Trophoblast cell (in vitro differentiated cells and primary cell): ENCODE measurements at regions not wholly inside any gene's neighbourhood (a gene's known extent, or its start where the extent isn't known, plus 50 kb on each side); places are given as distances from the start of the nearest gene placed in this dataset.

ENCODE experiments used
- DNase-seq, 2 donors: peaks; one replicate each; pipeline ENCODE4 v3.0.0-alpha.2; 2016
- H2AFZ ChIP-seq: 2 replicates; pipeline ENCODE4 v1.6.1; 2013; ENCODE audit warnings: low read length, moderate library complexity, mild to moderate bottlenecking; ENCODE audit not compliant: insufficient read depth, poor library complexity
- H2AK5ac ChIP-seq: 2 replicates; pipeline ENCODE4 v1.6.1; 2013; ENCODE audit warnings: mild to moderate bottlenecking, low read length
- H2BK120ac ChIP-seq: 2 replicates; pipeline ENCODE4 v1.6.1; 2013; ENCODE audit warnings: low read length, mild to moderate bottlenecking, moderate library complexity; ENCODE audit not compliant: insufficient read depth, poor library complexity
- H2BK12ac ChIP-seq: 2 replicates; pipeline ENCODE4 v1.6.1; 2013; ENCODE audit warnings: mild to moderate bottlenecking, low read length, moderate library complexity
- H2BK5ac ChIP-seq: 2 replicates; pipeline ENCODE4 v1.6.1; 2013; ENCODE audit warnings: low read length, low read depth, moderate library complexity, mild to moderate bottlenecking; ENCODE audit not compliant: poor library complexity
- H3K14ac ChIP-seq: 2 replicates; pipeline ENCODE4 v1.6.1; 2013; ENCODE audit warnings: mild to moderate bottlenecking, low read length
- H3K18ac ChIP-seq: 2 replicates; pipeline ENCODE4 v1.6.1; 2013; ENCODE audit warnings: mild to moderate bottlenecking, low read length
- H3K23ac ChIP-seq: 2 replicates; pipeline ENCODE4 v1.6.1; 2013; ENCODE audit warnings: low read length
- H3K27ac ChIP-seq: 2 replicates; pipeline ENCODE4 v1.5.1; 2013; ENCODE audit warnings: low read depth, mild to moderate bottlenecking, inconsistent platforms, low read length, moderate library complexity
- H3K27me3 ChIP-seq: 2 replicates; pipeline ENCODE4 v1.6.1; 2013; ENCODE audit warnings: inconsistent platforms, mild to moderate bottlenecking, low read length, moderate library complexity; ENCODE audit not compliant: insufficient read depth
- H3K36me3 ChIP-seq, 2 experiments: 1 replicate in 1 of 2; 2 replicates in 1 of 2; pipeline ENCODE4 v1.6.1; 2013; ENCODE audit warnings: low read length in 2 of 2, mild to moderate bottlenecking in 2 of 2, moderate library complexity in 1 of 2; ENCODE audit not compliant: insufficient read depth in 2 of 2, control insufficient read depth in 1 of 2
- H3K4ac ChIP-seq: 2 replicates; pipeline ENCODE4 v1.6.1; 2013; ENCODE audit warnings: low read depth, mild to moderate bottlenecking, low read length, moderate library complexity
- H3K4me1 ChIP-seq, 2 experiments: 1 replicate in 1 of 2; 2 replicates in 1 of 2; pipeline ENCODE4 v1.6.1; 2013; ENCODE audit warnings: low read length in 2 of 2, mild to moderate bottlenecking in 2 of 2, moderate library complexity in 1 of 2; ENCODE audit not compliant: insufficient read depth in 2 of 2, control insufficient read depth in 1 of 2
- H3K4me2 ChIP-seq: 2 replicates; pipeline ENCODE4 v1.6.1; 2013; ENCODE audit warnings: inconsistent platforms, mild to moderate bottlenecking, low read length, moderate library complexity
- H3K4me3 ChIP-seq: 2 replicates; pipeline ENCODE4 v1.5.1; 2013; ENCODE audit warnings: mild to moderate bottlenecking, low read depth, low read length, inconsistent platforms
- H3K79me1 ChIP-seq: one replicate; pipeline ENCODE4 v1.6.1; 2013; ENCODE audit warnings: low read length
- H3K79me2 ChIP-seq: 2 replicates; pipeline ENCODE4 v1.6.1; 2013; ENCODE audit warnings: low read length, mild to moderate bottlenecking; ENCODE audit not compliant: control insufficient read depth, insufficient read depth, poor library complexity
- H3K9ac ChIP-seq: 2 replicates; pipeline ENCODE4 v1.6.1; 2013; ENCODE audit warnings: mild to moderate bottlenecking, low read length
- H3K9me3 ChIP-seq: 2 replicates; pipeline ENCODE4 v1.6.1; 2013; ENCODE audit warnings: low read depth, mild to moderate bottlenecking, control low read depth, inconsistent platforms, low read length; ENCODE audit not compliant: insufficient read depth
- H4K12ac ChIP-seq: 2 replicates; pipeline ENCODE4 v1.6.1; 2013; ENCODE audit warnings: low read depth, mild to moderate bottlenecking, low read length, moderate library complexity
- H4K8ac ChIP-seq: 2 replicates; pipeline ENCODE4 v1.6.1; 2013; ENCODE audit warnings: low read depth, mild to moderate bottlenecking, low read length, moderate library complexity
- H4K91ac ChIP-seq: one replicate; pipeline ENCODE4 v1.6.1; 2013; ENCODE audit warnings: low read depth, mild to moderate bottlenecking, low read length, moderate library complexity
- WGBS: extraction: QIAGEN DNeasy Blood & Tissue Kit; methylation state at CpG from one replicate; pipeline ENCODE4 v1.1.7; 2013; ENCODE audit warnings: missing lambda C conversion rate; ENCODE audit not compliant: insufficient read length, insufficient coverage; ENCODE audit errors: extremely low coverage; 5-methylcytosine and 5-hydroxymethylcytosine counted together

DNA sequence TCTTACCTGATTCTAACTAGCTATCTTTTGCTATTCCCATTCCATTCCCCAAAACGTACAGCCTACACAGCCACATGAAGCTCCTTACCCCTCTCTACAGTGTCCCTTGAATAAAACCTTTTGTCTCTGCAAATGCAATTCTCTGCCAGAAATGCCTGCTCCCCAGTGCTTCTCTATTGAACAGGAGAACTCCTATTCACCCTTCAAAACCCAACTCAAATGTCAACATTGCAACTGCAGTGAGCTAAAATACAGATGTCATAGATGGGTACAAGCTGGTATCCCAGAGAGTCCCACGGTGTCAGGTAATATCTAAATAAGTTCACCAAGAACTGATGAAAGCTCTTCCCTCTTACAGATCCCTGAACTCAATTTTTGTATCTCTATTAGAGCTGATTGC lies 421.7 kb downstream of the INSC start:
- no peak overlapping the region for H3K4ac ChIP-seq
- H3K4me2 ChIP-seq: no peak overlapping the region
- no peaks in the 10 kb centered on the region for H3K9me3 ChIP-seq
- H3K36me3 ChIP-seq: no peaks in the 10 kb centered on the region
- no peak overlapping the region for H3K18ac ChIP-seq
- DNase-seq: no peak
- H2BK12ac ChIP-seq: no peak overlapping the region
- no peaks in the 10 kb centered on the region for H3K27me3 ChIP-seq
- H4K91ac ChIP-seq: no peak overlapping the region
- no peak overlapping the region for H3K4me3 ChIP-seq
- no peak overlapping the region for H3K27ac ChIP-seq
- H2BK120ac ChIP-seq: no peak overlapping the region
- H2AK5ac ChIP-seq: no peak overlapping the region
- H3K23ac ChIP-seq: no peak overlapping the region
- no peaks in the 10 kb centered on the region for H3K79me2 ChIP-seq
- no peaks in the 10 kb centered on the region for H3K4me1 ChIP-seq
- no peak overlapping the region for H4K8ac ChIP-seq
- WGBS: no CpG with 5 or more reads among the region's 2 CpGs
- no peak overlapping the region for H3K9ac ChIP-seq
- no peak overlapping the region for H4K12ac ChIP-seq
- no peak overlapping the region for H2AFZ ChIP-seq
- no peaks in the 10 kb centered on the region for H3K79me1 ChIP-seq
- H3K14ac ChIP-seq: no peak overlapping the region
- no peak overlapping the region for H2BK5ac ChIP-seq

DNA sequence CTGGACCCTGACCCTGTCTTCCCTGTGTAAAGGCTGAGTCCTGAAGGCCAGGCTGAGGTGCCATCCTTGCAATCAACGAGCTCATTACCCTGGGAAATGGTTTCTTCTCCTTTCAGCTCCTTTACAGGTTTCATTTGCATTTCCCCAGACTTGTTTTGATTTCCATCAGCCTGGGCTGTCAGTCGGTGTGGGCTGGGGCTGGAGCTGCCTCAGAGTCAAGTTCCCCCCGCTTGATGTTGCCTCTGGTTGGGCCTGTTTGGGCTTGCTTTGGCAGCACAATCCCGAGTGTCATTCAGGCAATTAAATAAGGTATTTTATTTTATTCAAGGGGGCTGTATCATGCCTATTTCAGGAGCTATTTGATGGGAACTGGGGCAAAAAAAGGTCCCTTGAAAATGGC lies 424.9 kb downstream of the INSC start:
- Histone ChIP-seq H3K79me2 (no peaks in the 10 kb centered on the region), H2BK120ac (no peak overlapping the region), H4K12ac (no peak overlapping the region), H3K4me2 (no peak overlapping the region), H2BK5ac (no peak overlapping the region), H2AFZ (no peak overlapping the region), H3K14ac (no peak overlapping the region), H3K23ac (no peak overlapping the region), H3K18ac (no peak overlapping the region), H3K4me1 (no peaks in the 10 kb centered on the region), H2BK12ac (no peak overlapping the region), H3K27me3 (no peaks in the 10 kb centered on the region), H4K91ac (no peak overlapping the region), H3K36me3 (no peaks in the 10 kb centered on the region), H3K9me3 (no peaks in the 10 kb centered on the region), H2AK5ac (no peak overlapping the region), H3K27ac (no peak overlapping the region), H3K79me1 (no peaks in the 10 kb centered on the region), H3K4ac (no peak overlapping the region), H4K8ac (no peak overlapping the region), H3K9ac (no peak overlapping the region), H3K4me3 (no peak overlapping the region)
- WGBS: no CpG with 5 or more reads among the region's 4 CpGs
- DNase-seq: no peak

DNA sequence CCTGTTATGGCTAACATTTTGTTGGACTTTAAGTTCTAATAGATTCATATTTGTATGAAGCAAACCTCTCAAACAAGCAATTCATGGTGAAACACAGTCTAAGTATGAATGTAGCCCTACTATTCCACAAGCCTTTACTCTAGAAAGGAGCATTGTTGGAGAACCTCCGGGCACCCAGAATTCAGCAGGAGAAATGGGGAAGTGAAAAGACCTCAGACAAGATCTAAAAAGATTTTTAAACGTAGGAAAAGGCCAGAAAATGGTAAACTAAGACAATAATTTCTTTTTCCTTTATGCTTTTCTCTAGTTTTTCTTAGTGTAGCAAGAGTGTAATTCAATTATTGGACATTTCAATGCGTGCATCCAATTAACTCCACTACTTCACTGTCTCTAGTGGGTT lies 426.4 kb downstream of the INSC start:
- H2BK12ac ChIP-seq: no peak overlapping the region
- no peak overlapping the region for H2AK5ac ChIP-seq
- no peak overlapping the region for H3K23ac ChIP-seq
- H3K9me3 ChIP-seq: no peaks in the 10 kb centered on the region
- no peaks in the 10 kb centered on the region for H3K27me3 ChIP-seq
- H3K4me3 ChIP-seq: no peak overlapping the region
- no peaks in the 10 kb centered on the region for H3K36me3 ChIP-seq
- H3K79me2 ChIP-seq: no peaks in the 10 kb centered on the region
- no CpG with 5 or more reads among the region's 3 CpGs for WGBS
- H3K18ac ChIP-seq: no peak overlapping the region
- no peaks in the 10 kb centered on the region for H3K4me1 ChIP-seq
- no peak overlapping the region for H3K4ac ChIP-seq
- no peak overlapping the region for H3K4me2 ChIP-seq
- no peak for DNase-seq
- no peak overlapping the region for H2AFZ ChIP-seq
- H2BK120ac ChIP-seq: no peak overlapping the region
- H4K12ac ChIP-seq: no peak overlapping the region
- H3K14ac ChIP-seq: no peak overlapping the region
- no peak overlapping the region for H3K27ac ChIP-seq
- no peak overlapping the region for H4K8ac ChIP-seq
- H3K79me1 ChIP-seq: no peaks in the 10 kb centered on the region
- H2BK5ac ChIP-seq: no peak overlapping the region
- H3K9ac ChIP-seq: no peak overlapping the region
- H4K91ac ChIP-seq: no peak overlapping the region

DNA sequence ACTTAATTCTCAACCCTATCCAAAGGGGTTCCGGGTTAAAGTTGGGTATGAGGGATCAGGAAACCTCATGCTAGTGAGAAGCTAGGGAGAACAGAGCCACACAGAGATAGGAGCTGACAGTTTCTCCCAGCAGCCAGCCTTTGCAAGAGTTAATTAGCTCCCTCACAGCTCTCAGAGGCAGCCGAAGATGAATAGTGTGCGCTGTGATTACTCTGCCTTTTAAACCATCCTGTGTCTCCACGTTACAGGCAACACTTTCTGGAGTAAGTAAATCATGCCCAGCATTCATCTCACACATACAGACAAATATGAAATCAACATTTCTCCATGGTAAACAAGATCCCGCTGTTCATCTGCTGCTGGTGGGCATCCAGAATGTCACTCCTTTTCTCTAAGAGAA lies 429.6 kb downstream of the INSC start:
- Histone ChIP-seq H3K4me2 (no peak overlapping the region), H3K9ac (no peak overlapping the region)

More for the DNA sequence above, 429.6 kb downstream of the INSC start:
- Histone ChIP-seq H2BK5ac (no peak overlapping the region), H3K4me1 (no peaks in the 10 kb centered on the region), H2AK5ac (no peak overlapping the region), H3K79me2 (no peaks in the 10 kb centered on the region), H2BK120ac (no peak overlapping the region), H3K4me3 (no peak overlapping the region), H3K27me3 (no peaks in the 10 kb centered on the region), H4K8ac (no peak overlapping the region), H3K79me1 (no peaks in the 10 kb centered on the region), H3K18ac (no peak overlapping the region), H4K91ac (no peak overlapping the region), H2AFZ (no peak overlapping the region), H3K4ac (no peak overlapping the region), H4K12ac (no peak overlapping the region), H3K23ac (no peak overlapping the region), H2BK12ac (no peak overlapping the region), H3K36me3 (no peaks in the 10 kb centered on the region), H3K9me3 (no peaks in the 10 kb centered on the region), H3K14ac (no peak overlapping the region), H3K27ac (no peak overlapping the region)
- no CpG with 5 or more reads among the region's 5 CpGs for WGBS
- DNase-seq: no peak
